SK-N-SH treated with all-trans-retinoic acid at 6 μM for 48 hours (cell line): ENCODE measurements at regions not wholly inside any gene's neighbourhood (a gene's known extent, or its start where the extent isn't known, plus 50 kb on each side); places are given as distances from the start of the nearest gene placed in this dataset.
"Not testable (repeated sequence)": the region's sequence is repeated elsewhere in the genome, so short reads cannot be mapped to it uniquely, and the experiment has no call there.

ENCODE experiments used
- ATAC-seq: fragments of 200-7000 bp; cut with Tn5 transposase; 3 replicates; pipeline ENCODE4 v1.9.1; 2020; ENCODE audit warnings: mild to moderate bottlenecking, moderate library complexity

DNA sequence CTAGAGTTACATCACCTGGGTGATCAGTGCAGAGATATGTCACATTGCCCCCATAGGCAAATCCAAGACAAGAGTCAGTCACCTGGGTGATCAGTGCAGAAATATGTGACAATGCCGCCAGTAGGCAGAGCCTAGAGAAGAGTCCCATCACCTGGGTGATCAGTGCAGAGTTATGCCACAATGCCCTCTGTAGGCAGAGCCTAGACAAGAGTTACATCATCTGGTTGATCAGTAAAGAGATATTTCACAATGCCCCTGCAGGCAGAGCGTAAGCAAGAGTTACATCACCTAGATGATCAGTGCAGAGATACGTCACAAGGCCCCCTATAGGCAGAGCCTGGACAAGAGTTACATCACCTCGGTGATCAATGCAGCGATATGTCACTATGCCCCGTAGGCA lies 63.3 kb upstream of the FRG2B start:
- not testable (repeated sequence) for ATAC-seq

DNA sequence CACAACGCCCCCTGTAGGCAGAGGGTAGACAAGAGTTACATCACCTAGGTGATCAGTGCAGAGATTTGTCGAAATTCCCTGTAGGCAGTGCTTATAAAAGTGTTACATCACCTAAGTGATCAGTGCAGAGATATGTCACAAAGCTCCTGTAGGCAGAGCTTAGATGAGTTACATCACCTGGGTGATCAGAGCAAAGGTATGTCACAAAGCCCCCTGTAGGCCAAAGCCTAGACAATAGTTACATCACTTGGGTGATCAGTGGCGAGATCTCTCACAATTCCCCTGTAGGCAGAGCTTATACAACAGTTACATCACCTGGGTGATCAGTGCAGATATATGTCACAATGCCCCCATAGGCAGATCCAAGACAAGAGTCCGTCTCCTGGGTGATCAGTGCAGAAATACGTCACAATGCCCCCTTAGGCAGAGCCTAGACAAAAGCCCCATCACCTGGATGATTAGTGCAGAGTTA lies 61.9 kb upstream of the FRG2B start:
- ATAC-seq = peak; percentile 54

GRCh38 chr10:133687689-133688440 lies 61.3 kb upstream of the FRG2B start:
- peak; percentile 70 for ATAC-seq

GRCh38 chr10:133686992-133687391 lies 60.4 kb upstream of the FRG2B start:
- peak; percentile 25 for ATAC-seq
